GM21619 (cell line): ENCODE measurements at regions not wholly inside any gene's neighbourhood (a gene's known extent, or its start where the extent isn't known, plus 50 kb on each side); places are given as distances from the start of the nearest gene placed in this dataset.
"Not testable (repeated sequence)": the region's sequence is repeated elsewhere in the genome, so short reads cannot be mapped to it uniquely, and the experiment has no call there.

Source experiments
- ATAC-seq: cut with Tn5 transposase; IDR thresholded peaks from one replicate; pipeline ENCODE4 v1.9.1; 2021; ENCODE audit not compliant: unreplicated experiment

DNA sequence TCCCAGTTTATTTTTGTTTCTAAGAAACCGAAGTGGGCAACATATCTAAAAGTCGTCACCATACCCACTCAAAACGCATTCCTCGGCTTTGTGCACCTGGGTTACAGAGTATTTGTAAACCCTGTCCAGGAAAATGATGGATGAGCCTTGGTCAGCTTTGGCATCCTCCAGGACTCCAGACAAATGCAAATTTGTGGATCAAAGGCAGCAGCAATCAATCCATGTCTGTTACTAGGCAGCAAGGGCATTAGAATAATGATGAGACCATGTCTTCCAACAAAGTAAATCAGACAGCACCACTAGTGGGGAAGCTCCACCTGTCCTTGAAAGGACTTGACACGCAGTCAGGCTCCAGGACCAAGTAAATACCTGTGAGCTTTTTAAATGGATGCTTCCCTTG, 672.6 kb upstream of the GYPC start:
- ATAC-seq = no peak

DNA sequence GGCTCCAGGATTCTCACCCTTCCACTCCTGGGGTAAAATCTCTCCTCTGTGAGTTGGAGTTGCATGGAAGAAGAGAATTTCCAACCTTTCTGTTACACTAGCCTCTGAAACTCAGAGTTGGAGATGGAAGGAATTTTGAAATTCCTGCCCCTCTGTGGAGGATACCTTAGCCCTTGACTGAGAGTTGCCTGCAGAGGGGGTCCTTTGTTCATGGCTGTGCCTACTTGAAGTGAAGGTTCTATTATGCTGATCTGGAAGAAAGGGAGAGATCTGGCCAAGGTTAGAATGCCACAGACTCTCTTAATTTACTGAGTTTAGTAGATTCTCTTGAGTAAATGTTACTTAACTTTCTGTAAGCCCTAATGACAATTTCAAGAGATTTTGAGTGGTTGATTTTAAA, 626.6 kb upstream of the GYPC start:
- ATAC-seq = no peak

DNA sequence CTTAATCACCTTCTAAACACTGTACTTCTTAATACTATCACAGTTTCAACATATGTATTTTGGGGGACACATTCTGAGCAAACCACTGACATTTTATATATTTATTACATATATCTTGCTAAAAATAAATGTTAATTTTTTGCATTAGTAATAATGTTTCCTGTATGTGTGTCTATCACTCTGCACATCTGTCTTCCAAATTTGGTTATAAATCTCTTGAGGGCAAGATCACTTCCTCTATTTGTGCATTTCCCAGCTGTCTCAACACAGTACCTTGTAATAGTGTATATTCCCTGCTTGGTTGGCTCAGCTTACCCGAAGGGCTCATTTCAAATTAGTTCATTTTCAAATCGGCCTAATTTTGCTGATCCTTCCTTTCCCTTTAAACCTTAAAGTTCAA, 617.1 kb upstream of the GYPC start:
- ATAC-seq = no peak

DNA sequence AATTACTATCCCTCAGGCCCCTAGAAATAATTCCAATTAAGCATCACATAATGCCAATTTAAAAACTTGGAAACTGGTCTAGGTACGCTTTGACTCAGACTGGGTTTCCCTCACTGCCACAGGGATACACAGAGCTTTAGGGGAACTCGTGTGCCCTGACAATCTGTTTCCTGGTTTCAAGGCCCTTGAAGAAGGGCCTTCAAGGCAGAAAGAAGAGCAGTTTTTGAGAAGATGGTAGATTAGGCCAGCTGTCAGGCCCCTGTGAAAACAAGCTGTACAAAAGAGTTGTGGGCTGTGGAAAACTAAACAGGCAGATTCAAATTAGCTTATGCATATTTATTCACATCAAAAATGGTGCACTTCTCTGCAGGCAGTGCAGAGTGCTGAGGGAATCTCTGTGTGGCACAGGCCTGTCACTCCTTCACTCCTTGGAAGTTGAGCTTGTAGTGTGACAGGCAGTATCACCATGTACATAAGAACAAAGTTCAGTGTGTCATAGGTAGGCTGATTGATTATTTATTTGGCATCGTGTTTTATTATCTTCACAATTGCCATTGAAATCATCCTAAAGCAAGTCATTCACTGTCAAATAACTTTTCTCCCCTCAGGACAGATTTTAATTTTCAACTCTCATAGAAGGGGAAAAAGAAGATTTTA, 614.4 kb upstream of the GYPC start:
- ATAC-seq = no peak

DNA sequence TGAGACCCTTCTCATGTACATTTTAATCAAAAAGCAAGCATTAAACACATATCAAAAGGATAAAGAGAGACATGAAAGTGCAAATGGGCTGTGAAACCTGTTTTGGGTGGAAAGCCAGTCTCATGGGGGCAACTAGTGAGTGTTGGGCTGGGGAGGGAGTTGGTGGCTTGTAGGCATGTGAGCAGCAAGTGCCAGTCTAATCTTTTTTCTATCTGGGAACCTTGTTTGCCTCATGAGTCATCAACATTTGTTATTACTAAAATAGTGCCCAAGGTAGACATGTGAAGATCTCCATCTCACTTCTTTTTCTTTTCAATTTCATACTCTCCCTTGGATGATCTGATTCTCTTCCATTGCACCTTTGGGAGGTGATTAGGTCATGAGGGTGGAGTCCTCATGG, 613.9 kb upstream of the GYPC start:
- ATAC-seq = no peak

DNA sequence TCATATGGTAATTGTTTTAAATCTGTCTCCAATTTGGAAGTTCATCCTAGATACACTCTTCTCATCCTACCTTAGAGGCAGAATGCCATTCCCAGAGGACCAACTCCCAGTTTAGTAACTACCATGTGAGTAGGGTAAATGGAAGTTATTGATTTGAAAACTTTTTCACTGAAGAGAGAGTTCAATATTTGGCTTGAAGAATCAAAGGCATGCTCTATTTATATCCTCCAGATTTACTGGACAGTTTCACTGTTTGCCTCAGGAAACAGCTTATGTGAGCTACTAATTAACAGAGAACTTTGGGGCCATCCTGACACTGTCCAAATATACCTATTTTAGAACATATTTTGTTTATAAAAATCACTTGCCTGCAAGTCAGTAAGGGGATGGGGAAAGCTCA, 607.2 kb upstream of the GYPC start:
- no peak for ATAC-seq

DNA sequence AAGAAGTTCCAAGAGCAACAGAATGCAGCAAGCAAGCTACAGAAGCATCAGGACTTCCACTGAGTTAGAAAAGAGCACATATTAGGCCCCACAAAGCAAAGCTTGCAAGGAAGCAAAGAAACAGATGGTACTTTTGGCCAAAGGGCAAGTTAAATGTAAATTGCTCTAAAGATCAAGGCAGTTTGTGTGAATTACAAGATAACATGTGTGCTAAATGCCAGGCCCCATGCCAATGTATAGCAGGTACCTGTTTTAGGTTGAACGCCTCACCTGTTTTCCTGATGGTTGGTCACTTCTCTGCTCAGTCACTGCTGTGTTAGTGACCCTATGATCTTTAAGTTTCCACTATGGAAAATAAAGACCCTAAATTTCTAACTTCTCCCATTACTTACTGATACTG, 606.5 kb upstream of the GYPC start:
- no peak for ATAC-seq

DNA sequence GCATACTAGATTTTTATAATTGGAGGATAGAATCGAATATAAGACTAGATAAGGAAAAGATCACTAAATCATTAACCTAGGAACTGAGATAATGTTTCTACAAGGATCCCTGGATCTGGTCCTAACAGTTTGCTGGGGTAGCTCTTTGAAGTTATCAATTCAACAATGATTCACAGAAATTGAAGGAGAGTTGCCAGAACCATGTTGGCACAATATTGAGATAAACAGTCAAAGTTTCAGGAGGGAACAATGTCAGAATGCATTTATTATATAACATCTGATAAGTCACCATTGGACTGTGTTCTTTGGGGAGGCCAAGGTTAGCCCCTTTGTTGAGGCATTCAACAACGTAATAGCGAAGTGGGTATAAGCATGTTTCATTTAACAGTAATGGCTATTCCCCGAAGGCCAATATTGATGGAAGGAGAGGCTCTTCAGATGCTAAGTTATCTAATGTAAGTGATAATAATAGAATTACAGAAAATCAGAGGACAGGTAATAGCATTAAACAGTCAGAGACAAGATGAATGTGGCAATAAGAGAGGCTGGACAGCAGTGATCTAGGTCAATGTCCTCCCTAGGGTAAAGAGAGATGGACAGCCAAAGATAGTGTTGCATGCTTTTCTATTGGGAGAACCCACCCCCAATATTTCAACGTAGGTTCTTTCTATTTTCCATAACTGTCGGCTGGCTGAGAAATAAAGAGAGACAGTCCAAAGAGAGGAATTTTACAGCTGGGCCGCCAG, 604.8 kb upstream of the GYPC start:
- ATAC-seq = no peak

DNA sequence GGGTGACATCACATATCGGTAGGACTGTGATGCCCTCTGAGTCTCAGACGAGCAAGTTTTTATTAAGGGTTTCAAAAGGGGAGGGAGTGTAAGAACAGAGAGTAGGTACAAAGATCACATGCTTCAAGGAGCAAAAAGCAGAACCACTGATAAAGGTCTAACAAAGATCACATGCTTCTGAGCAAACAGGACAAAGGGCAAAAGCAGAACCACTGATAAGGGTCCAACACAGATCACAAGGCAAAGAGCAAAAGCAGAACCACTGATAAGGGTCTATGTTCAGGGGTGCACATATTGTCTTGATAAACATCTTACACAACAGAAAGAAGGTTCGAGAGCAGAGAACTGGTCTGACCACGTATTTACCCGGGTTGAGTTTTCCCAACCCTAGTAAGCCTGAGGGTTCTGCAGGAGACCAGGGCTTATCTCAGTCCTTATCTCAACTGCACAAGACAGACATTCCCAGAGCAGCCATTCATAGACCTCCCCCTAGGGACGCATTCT, 604.2 kb upstream of the GYPC start:
- ATAC-seq = not testable (repeated sequence)

DNA sequence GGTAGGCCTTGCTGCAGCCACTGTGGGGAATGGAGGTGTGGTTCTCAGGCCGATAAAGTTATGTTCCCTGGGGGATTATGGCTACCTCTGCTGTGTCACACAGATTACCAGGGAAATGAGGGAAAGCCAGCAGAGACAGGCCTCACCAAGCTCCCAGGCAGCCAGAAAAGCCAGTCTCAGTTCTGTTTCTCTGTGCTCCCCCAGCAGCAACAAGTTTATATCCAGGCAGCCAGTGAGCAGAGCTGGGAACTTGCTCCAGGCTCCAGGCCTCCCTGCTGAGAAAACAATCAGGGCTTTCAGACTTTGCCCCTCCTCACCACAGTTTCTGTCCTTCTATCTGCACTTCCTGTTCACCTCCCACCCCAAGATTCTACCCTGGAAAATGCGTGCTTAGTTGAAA, 596.6 kb upstream of the GYPC start:
- no peak for ATAC-seq

DNA sequence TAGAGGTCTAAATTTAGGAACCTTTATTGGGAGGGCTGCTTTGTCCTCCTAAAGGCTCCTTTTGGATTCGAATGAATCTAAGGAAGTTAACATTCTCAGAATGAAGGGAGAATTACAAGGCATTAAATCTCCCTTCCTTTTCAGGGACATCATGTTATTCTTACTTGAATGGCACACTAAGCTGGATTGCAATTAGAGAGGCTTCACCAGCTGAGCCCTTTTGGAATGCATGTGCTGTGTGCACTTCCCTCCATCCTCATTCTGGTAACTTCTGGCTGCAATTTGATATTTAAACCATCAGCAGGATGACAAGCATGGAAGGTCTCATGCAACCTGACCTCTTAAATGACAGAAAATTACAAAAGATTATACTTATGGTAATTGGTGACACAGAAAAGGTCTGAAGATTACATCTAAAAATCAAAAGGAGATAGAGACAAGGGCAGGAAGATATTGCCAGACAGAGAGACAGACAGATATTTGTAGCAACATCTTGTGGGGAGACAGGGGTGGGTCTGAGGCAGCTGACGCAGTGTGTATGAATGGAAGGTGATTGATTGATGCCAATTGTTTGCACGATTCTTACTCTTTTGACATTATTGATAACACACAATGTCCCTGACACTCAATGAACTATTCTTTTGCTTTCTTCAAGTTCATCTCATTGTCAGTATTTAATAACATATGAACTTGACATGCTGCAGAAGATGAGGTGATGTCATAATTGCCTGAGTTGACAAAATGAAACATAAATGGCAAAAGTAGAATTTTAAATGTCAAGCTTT, 570.8 kb upstream of the GYPC start:
- no peak for ATAC-seq

DNA sequence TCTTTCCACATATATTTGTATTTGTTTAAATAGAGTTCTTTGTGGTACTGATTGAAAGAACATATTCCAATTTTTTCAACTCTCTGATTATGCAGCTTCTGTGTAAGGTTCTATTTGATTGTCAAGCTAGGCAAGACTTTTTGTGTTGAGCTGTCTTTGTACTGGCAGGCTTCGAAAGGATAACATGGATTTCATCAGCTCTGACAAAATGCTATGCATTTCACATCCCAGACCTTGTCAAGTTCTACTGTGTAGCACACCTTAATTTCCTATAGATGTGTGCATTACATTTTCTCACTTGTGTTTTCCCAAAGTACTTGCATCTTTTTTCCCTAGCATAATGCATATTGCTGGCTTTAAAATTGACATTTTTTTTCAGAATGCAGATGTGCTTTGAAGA, 555.0 kb upstream of the GYPC start:
- ATAC-seq = no peak

DNA sequence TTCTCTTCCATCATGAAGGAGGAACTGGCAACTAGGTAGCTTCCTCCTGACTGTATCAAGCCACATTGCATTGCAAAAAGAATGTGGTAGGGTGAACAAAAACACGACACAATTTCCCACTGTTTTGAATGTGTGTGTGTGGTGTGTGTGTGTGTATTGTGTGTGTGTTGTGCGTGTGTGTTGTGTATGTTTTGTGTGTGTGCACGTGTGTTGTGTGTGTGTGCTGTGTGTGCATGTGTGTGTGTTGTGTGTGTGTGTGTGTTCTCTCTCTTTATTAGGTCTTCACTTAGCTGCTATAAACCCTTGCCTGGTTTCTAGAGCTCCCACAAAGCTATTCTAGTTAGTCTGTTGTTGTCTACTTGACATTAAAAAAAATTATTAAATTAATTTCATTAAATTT, 550.0 kb upstream of the GYPC start:
- no peak for ATAC-seq

DNA sequence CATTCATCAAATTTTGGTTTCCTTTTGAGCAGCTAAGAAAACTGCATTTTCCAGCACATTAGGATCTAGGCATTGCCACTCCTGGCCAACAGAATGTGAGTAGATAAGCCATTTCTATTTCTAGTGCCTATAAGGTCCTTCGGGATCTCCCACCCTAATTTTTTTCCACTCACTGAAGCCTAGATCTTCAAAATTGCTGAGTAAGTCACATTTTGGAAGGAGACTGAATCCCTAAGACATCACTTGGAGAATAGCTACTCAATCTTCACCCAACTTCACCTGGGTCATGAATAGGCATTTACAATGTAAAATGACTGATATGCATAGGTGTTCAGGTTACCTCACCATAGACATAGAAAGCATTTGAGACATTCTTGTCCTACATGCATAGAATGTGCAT, 548.1 kb upstream of the GYPC start:
- no peak for ATAC-seq

DNA sequence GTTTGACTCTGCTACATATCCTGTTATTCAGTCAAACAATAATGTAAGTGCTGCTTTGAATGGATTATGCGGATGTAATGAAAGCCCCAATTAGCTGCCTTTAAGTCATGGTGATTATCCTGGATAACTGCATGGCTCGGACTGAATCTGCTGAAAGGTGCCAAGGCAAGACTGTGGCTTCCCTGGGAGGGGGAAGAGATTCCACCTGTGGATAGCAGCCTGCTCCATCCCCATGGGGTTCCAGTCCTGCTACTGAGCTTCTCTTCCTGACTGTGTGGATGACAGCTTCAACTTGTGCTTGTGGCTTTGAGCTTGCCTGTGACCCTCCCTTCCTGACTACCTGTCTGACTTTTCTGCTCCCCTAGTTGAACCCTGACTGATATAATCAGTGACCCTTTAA, 540.0 kb upstream of the GYPC start:
- no peak for ATAC-seq

DNA sequence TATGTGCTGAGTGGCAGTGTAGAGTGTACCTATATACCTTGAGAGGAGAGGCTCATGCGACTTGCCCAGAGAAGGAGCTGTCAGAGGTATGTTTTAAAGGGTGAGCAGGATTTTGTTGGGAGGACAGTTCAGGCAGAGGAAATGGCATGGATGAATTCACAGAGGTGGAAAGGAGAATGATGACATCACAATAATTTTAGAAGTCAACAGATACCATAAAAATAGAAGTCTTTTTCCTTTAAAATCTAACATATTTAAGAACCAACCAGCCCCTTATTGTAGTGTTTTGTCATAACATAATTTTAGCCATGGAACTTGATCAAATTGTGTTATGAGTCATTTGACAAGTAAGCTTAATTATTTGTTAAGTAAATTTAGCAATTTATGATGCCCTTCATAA, 538.1 kb upstream of the GYPC start:
- no peak for ATAC-seq

DNA sequence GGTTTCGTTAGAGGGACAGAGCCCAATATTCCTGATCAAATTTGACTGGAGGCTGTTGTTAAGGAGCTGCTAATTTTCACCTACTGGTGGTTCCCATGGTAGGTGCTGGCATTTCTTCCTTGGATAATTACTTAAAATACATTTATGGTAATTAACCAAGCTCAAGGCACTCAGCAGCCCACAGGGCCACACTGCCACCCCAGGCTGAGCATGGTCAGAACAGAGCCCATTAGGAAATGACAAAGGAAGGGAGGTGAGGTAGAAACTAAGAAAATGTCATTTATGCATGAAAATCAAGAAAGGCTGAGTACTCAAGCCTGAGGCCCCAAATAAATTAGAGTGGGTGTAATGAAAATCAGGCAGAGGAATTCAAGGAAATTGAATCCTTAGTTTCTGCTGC, 510.2 kb upstream of the GYPC start:
- no peak for ATAC-seq

DNA sequence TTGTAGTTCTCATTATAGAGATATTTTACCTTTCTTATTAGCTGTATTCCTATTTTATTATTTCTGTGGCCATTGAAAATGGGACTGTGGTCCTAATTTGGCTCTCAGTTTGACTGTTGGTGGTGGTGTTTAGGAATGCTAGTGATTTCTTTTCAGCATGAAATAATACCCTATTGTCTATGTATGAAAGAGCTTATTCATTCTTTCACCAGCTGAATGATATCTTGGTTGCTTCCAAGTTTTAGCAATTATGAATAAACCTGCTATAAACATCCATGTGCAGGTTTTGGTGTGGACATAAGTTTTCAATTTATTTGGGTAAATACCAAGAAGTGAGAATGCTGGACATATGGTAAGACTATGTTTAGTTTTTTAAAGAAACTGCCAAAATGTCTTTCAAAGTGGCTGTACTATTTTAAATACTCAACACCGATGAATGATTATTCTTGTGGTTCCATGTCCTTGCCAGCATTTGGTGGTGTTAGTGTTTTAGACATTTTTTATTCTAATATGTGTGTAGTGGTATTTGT, 501.6 kb upstream of the GYPC start:
- ATAC-seq = no peak

DNA sequence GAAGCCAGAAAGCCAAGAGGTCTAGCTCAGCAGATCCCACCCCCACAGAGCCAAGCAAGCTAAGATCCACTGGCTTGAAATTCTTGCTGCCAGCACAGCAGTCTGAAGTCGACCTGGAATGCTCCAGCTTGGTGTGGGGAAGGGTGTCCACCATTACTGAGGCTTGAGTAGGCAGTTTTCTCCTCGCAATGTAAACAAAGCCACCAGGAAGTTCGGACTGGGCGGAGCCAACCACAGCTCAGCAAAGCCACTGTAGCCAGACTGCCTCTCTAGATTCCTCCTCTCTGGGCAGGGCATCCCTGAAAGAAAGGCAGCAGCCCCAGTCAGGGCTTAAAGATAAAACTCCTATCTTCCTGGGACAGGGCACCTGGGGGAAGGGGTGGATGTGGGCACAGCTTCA, 495.0 kb upstream of the GYPC start:
- not testable (repeated sequence) for ATAC-seq

DNA sequence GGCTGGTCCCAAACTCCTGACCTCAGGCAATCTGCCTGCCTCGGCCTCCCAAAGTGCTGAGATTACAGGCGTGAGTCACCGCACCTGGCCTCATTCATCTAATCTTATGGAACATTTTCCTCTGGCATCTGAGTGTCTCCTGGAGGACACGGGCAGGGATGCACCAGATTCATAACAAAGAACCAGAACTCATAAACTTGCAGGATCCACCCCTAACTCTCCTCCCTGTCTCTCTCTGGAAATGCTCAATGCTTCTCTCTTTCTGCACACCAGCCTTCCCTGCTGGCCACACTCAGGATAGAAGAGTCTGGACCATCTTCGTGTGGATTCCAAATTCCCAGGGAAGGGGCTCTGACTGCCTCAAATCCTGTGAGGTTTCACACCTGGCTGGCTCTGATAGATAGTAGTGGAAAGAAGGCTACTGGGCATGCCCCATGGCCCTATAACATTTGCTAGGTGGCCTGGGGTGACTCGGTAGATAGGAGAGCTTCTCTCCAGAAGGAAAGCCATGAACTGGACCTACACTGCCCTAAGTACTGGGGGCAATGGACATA, 483.2 kb upstream of the GYPC start:
- ATAC-seq = no peak

DNA sequence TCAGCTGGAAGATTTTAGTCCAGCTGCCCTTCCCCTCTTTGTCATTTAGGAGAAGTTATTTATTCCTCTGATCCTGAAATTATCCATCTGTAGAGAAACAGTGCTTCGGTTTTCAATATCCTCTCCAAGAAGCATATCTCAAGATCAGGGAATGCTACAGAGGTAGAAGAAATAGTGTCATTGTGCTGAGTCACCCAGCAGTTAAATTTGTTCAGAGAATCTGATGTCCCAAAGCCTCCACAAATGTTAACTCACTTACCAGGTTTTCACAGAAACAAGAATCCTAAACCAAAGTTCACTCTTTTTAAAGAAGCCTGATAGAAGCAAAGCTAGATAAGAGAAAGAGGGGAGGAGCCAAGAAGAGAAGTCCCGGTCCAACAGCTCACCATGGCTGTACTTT, 480.7 kb upstream of the GYPC start:
- no peak for ATAC-seq
